ENCODE measurements at regions not wholly inside any gene's neighbourhood (a gene's known extent, or its start where the extent isn't known, plus 50 kb on each side); places are given as distances from the start of the nearest gene placed in this dataset.
A peak's percentile ranks its signal among the peaks of the same experiment; 100 is the strongest.

GRCh38 chr3:128555098-128555825, 62.3 kb upstream of the GATA2 start:
- 4 to 6% (median 4%) methylated on average over 15 to 68 of the region's 68 CpGs for WGBS, 4 donors
- Histone ChIP-seq H3K4me3 (no peak overlapping the region), H3K27ac (peak overlapping the region in 2 of 5 donors; percentile 30 to 78), H3K36me3 (replicated peaks in 1 of 2) (no peaks in the 10 kb centered on the region), H3K9me3 (replicated peaks in 1 of 3) (no peaks in the 10 kb centered on the region), H3K27me3 (peaks cover 25% of the 10 kb centered on the region), H3K4me1 (replicated peaks in 1 of 2) (no peaks in the 10 kb centered on the region)
- TF ChIP-seq, protein P1, sequence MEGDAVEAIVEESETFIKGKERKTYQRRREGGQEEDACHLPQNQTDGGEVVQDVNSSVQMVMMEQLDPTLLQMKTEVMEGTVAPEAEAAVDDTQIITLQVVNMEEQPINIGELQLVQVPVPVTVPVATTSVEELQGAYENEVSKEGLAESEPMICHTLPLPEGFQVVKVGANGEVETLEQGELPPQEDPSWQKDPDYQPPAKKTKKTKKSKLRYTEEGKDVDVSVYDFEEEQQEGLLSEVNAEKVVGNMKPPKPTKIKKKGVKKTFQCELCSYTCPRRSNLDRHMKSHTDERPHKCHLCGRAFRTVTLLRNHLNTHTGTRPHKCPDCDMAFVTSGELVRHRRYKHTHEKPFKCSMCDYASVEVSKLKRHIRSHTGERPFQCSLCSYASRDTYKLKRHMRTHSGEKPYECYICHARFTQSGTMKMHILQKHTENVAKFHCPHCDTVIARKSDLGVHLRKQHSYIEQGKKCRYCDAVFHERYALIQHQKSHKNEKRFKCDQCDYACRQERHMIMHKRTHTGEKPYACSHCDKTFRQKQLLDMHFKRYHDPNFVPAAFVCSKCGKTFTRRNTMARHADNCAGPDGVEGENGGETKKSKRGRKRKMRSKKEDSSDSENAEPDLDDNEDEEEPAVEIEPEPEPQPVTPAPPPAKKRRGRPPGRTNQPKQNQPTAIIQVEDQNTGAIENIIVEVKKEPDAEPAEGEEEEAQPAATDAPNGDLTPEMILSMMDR (IDR thresholded peaks at IDR 0.05) = no peak
- TF ChIP-seq POLR2A (IDR thresholded peaks at IDR 0.05) = no peak
- peak; percentile 35 to 79 (median 47) for DNase-seq
- intact Hi-C loops (cut with DNase I) = no loop called here

DNA sequence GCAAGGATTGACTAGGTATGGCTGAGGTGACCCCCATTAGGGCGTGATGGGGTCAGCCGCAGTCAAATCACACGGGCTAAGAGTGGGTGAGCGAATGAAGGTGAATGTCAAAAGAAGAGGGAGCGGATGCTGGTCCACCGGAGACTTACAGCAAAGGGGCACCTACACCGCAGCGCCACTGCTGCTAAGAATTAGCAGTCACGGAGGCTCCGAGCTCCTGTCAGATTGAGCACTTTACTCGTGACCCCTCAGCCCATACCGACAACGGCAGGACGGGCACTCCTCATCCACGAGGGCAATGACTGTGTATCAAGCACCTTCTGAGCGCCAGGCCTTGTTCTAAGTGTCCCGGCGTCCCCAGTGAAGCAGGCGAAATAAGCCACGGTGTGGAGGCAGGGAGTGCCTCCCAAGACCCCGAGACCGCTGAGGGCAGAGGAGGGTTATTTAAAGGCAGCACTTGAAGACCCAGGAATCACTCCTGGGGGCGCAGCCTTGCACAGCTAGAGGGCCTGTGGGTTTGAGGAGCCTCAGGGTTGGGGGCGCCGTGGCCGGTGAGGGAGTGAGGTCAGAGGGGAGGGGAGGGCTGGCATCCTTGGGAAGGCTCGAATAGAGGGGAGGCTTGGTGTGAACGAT, 61.6 kb upstream of the GATA2 start:
- no peaks in the 10 kb centered on the region for H3K4me1 ChIP-seq (replicated peaks in 1 of 2)
- peak overlapping the region in 2 of 5 donors; percentile 30 to 78 for H3K27ac ChIP-seq
- no peaks in the 10 kb centered on the region for H3K9me3 ChIP-seq (replicated peaks in 1 of 3)
- peaks cover 25% of the 10 kb centered on the region for H3K27me3 ChIP-seq
- no peak overlapping the region for H3K4me3 ChIP-seq
- 63 to 74% (median 68%) methylated on average over 21 to 28 of the region's 28 CpGs for WGBS, 4 donors
- TF ChIP-seq, protein P1 (IDR thresholded peaks at IDR 0.05) = no peak
- no peak for TF ChIP-seq POLR2A (IDR thresholded peaks at IDR 0.05)
- DNase-seq = peak in 1 of 7 donors; percentile 46
- H3K36me3 ChIP-seq (replicated peaks in 1 of 2) = no peaks in the 10 kb centered on the region
- intact Hi-C loops (cut with DNase I) = no loop called here

DNA sequence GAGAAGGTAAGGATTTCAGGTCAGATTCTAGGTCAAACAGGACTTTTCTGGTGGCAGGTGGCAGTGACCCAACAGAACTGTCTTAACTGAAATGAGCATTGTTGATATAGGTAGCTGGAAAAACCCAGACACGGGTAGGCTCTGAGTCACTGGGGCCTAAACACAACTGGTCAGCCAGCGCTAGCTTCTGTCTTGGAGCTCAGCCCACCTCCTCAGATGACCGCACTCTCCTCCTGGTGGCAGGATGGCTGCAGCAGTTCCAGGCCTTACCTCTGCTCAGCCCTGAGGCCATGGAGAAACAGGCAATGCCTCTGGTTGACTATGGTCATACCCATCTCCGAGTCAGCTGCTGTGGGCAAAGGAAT, 61.1 kb upstream of the GATA2 start:
- peaks cover 25% of the 10 kb centered on the region for H3K27me3 ChIP-seq
- intact Hi-C loops (cut with DNase I) = no loop called here

GRCh38 chr3:128553560-128553959, 60.6 kb upstream of the GATA2 start:
- WGBS, 4 donors = 67 to 81% (median 80%) methylated on average over 5 of the region's 5 CpGs
- TF ChIP-seq, protein P1 (IDR thresholded peaks at IDR 0.05) = no peak
- TF ChIP-seq POLR2A (IDR thresholded peaks at IDR 0.05) = no peak
- no peaks in the 10 kb centered on the region for H3K4me1 ChIP-seq (replicated peaks in 1 of 2)
- intact Hi-C loops (cut with DNase I) = no loop called here
- no peak overlapping the region for H3K27ac ChIP-seq
- H3K4me3 ChIP-seq = no peak overlapping the region
- no peaks in the 10 kb centered on the region for H3K9me3 ChIP-seq (replicated peaks in 1 of 3)
- peak in 1 of 7 donors; percentile 18 for DNase-seq
- H3K27me3 ChIP-seq = peaks cover 25% of the 10 kb centered on the region
- H3K36me3 ChIP-seq (replicated peaks in 1 of 2) = no peaks in the 10 kb centered on the region

More for the DNA sequence above, 61.1 kb upstream of the GATA2 start:
- H3K4me1 ChIP-seq (replicated peaks in 1 of 2) = no peaks in the 10 kb centered on the region
- no peaks in the 10 kb centered on the region for H3K9me3 ChIP-seq (replicated peaks in 1 of 3)
- TF ChIP-seq POLR2A (IDR thresholded peaks at IDR 0.05) = no peak
- TF ChIP-seq, protein P1 (IDR thresholded peaks at IDR 0.05) = no peak
- DNase-seq = peak in 1 of 7 donors; percentile 38
- 91 to 100% (median 96%) methylated on average over 1 to 4 of the region's 4 CpGs for WGBS, 4 donors
- H3K36me3 ChIP-seq (replicated peaks in 1 of 2) = no peaks in the 10 kb centered on the region
- no peak overlapping the region for H3K4me3 ChIP-seq
- no peak overlapping the region for H3K27ac ChIP-seq
